OCI-LY1 (cell line): ENCODE measurements at regions not wholly inside any gene's neighbourhood (a gene's known extent, or its start where the extent isn't known, plus 50 kb on each side); places are given as distances from the start of the nearest gene placed in this dataset.

Experiments used
- CTCF ChIP-seq: fragments of 200-600 bp; sonication (generic), shearing (Covaris generic); IDR thresholded peaks from 2 replicates; pipeline ENCODE4 v1.5.1; 2017; ENCODE audit warnings: mild to moderate bottlenecking, antibody characterized with exemption, low read length, moderate library complexity, mixed read lengths
- EZH2 ChIP-seq: fragments of 200-600 bp; sonication (generic), shearing (Covaris generic); IDR thresholded peaks from 2 replicates; pipeline ENCODE4 v1.8.0; 2017; ENCODE audit warnings: borderline replicate concordance, mixed run types, mild to moderate bottlenecking, antibody characterized with exemption, low read length, moderate library complexity, mixed read lengths

- no peak for TF ChIP-seq CTCF
- no peak for TF ChIP-seq EZH2
Observed at GRCh38 chr5:25570067-25570583, 925.3 kb upstream of the CDH10 start.
